ENCODE measurements at regions not wholly inside any gene's neighbourhood (a gene's known extent, or its start where the extent isn't known, plus 50 kb on each side); places are given as distances from the start of the nearest gene placed in this dataset.

DNA sequence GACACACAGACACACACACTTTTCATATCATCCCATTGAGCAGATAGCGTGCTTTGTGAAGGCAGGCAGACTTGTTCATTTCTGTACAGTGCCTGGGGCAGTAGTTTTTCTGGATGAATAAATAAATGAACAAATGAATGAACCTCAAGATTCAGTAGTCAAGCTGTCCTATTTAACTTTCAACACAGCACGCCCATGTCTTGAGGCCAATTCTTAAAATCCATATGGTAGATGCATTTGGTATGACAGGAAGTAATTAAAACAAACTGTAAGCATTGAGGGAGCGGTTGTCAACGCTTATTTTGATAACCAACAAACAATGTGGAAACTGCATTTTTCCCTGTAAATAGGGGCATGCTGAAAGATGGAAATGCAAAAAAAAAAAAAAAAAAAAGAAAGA, 80.0 kb upstream of the BNC1 start:
- peaks cover 22 to 24% of the 10 kb centered on the region in 2 donors for H3K27me3 ChIP-seq (ENCODE audit: control insufficient read depth in 2 of 2, insufficient read depth in 2 of 2, low read length in 2 of 2)
- no CpG with 5 or more reads among the region's 4 CpGs for WGBS (ENCODE audit: insufficient coverage)

DNA sequence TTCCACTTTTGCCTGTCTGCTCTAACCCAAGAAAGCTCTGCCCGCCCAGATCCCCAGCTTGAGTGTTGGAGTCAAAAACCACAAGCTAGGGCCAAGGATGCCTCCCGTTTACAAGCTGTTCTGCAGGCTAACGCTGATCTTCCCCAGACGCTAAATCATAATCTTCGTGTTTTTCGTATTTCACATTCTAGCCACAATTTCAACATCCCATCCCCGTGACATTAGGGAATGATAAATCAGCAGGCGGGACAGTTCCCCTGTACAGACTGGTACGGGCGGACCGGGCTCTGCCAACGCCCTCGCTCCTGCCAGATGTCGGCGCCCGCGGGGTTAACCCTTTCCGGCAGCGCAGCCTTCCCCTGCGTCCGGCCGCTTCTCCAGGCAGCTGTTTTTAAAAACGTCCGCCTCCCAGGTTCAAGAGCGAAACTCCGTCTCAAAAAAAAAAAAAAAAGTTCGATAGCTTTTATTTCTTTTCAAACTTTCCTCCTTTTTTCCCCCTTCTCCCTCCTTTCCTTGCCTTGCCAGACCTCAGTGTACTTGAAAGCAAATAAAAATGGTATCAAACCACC, 81.0 kb upstream of the BNC1 start:
- Histone ChIP-seq H3K4me3 (replicated peaks in 1 of 3; ENCODE audit: low read depth in 2 of 3, low read length in 3 of 3) (peak overlapping the region in 1 of 3 experiments; percentile 46), H3K27ac (ENCODE audit: low read depth in 1 of 2, low read length in 2 of 2) (no peak overlapping the region), H3K4me2 (replicated peaks; ENCODE audit: extremely low read depth, low read length, poor library complexity, severe bottlenecking) (peak overlapping the region; percentile 54), H3K9ac (ENCODE audit: insufficient read depth, low read length, poor library complexity, severe bottlenecking) (no peak overlapping the region), H3K27me3 (ENCODE audit: control insufficient read depth in 2 of 2, insufficient read depth in 2 of 2, low read length in 2 of 2) (peaks cover 23 to 24% of the 10 kb centered on the region in 2 donors), H3K9me3 (replicated peaks in 1 of 2; ENCODE audit: control insufficient read depth in 1 of 2, insufficient read depth in 1 of 2, low read length in 2 of 2) (no peaks in the 10 kb centered on the region), H3K36me3 (replicated peaks in 1 of 2; ENCODE audit: control insufficient read depth in 1 of 2, insufficient read depth in 2 of 2, low read length in 2 of 2) (no peaks in the 10 kb centered on the region), H3K4me1 (ENCODE audit: control insufficient read depth in 1 of 2, insufficient read depth in 2 of 2, low read length in 2 of 2) (peaks cover 8 to 12% of the 10 kb centered on the region in 2 donors), H3K79me2 (ENCODE audit: insufficient read depth, low read length) (no peaks in the 10 kb centered on the region), H2AFZ (ENCODE audit: insufficient read depth, low read depth, low read length, poor library complexity, severe bottlenecking) (no peak overlapping the region), H4K20me1 (ENCODE audit: insufficient read depth, low read length) (no peaks in the 10 kb centered on the region)
- WGBS (ENCODE audit: insufficient coverage), result 0% methylated on average over 27 of the region's 27 CpGs
- H3K9me3 Mint-ChIP-seq, result peaks cover 0 to 2% (median 0%) of the 10 kb centered on the region in 7 donors
- intact Hi-C loops (cut with micrococcal nuclease), result no loop called here
- peaks cover 26 to 52% (median 35%) of the 10 kb centered on the region in 3 donors for H3K27me3 Mint-ChIP-seq (ENCODE audit: low read depth in 3 of 3)
- H3K27ac Mint-ChIP-seq, result peak overlapping the region in 1 of 7 donors; percentile 73
- H3K36me3 Mint-ChIP-seq, result no peaks in the 10 kb centered on the region
- peak in 2 of 3 donors; percentile 12 to 22 for DNase-seq
- TF ChIP-seq, protein P1, sequence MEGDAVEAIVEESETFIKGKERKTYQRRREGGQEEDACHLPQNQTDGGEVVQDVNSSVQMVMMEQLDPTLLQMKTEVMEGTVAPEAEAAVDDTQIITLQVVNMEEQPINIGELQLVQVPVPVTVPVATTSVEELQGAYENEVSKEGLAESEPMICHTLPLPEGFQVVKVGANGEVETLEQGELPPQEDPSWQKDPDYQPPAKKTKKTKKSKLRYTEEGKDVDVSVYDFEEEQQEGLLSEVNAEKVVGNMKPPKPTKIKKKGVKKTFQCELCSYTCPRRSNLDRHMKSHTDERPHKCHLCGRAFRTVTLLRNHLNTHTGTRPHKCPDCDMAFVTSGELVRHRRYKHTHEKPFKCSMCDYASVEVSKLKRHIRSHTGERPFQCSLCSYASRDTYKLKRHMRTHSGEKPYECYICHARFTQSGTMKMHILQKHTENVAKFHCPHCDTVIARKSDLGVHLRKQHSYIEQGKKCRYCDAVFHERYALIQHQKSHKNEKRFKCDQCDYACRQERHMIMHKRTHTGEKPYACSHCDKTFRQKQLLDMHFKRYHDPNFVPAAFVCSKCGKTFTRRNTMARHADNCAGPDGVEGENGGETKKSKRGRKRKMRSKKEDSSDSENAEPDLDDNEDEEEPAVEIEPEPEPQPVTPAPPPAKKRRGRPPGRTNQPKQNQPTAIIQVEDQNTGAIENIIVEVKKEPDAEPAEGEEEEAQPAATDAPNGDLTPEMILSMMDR (IDR thresholded peaks at IDR 0.05), result no peak
- peak overlapping the region; percentile 43 to 81 for H3K4me3 Mint-ChIP-seq
- peaks cover 14% of the 10 kb centered on the region for H3K4me1 Mint-ChIP-seq

More for the DNA sequence above, 80.0 kb upstream of the BNC1 start:
- H3K4me1 Mint-ChIP-seq, result peaks cover 14% of the 10 kb centered on the region
- Histone ChIP-seq H4K20me1 (ENCODE audit: insufficient read depth, low read length) (no peaks in the 10 kb centered on the region), H3K36me3 (replicated peaks in 1 of 2; ENCODE audit: control insufficient read depth in 1 of 2, insufficient read depth in 2 of 2, low read length in 2 of 2) (no peaks in the 10 kb centered on the region), H3K27ac (ENCODE audit: low read depth in 1 of 2, low read length in 2 of 2) (no peak overlapping the region), H3K9me3 (replicated peaks in 1 of 2; ENCODE audit: control insufficient read depth in 1 of 2, insufficient read depth in 1 of 2, low read length in 2 of 2) (no peaks in the 10 kb centered on the region), H3K4me2 (replicated peaks; ENCODE audit: extremely low read depth, low read length, poor library complexity, severe bottlenecking) (no peak overlapping the region), H2AFZ (ENCODE audit: insufficient read depth, low read depth, low read length, poor library complexity, severe bottlenecking) (no peak overlapping the region), H3K9ac (ENCODE audit: insufficient read depth, low read length, poor library complexity, severe bottlenecking) (no peak overlapping the region), H3K79me2 (ENCODE audit: insufficient read depth, low read length) (no peaks in the 10 kb centered on the region), H3K4me1 (ENCODE audit: control insufficient read depth in 1 of 2, insufficient read depth in 2 of 2, low read length in 2 of 2) (peaks cover 8 to 12% of the 10 kb centered on the region in 2 donors), H3K4me3 (replicated peaks in 1 of 3; ENCODE audit: low read depth in 2 of 3, low read length in 3 of 3) (no peak overlapping the region)
- H3K27ac Mint-ChIP-seq, result no peak overlapping the region
- no peak for DNase-seq
- no peaks in the 10 kb centered on the region for H3K36me3 Mint-ChIP-seq
- TF ChIP-seq, protein P1 (IDR thresholded peaks at IDR 0.05), result no peak
- peaks cover 26 to 52% (median 35%) of the 10 kb centered on the region in 3 donors for H3K27me3 Mint-ChIP-seq (ENCODE audit: low read depth in 3 of 3)
- peaks cover 0 to 2% (median 0%) of the 10 kb centered on the region in 7 donors for H3K9me3 Mint-ChIP-seq
- intact Hi-C loops (cut with micrococcal nuclease), result no loop called here
- H3K4me3 Mint-ChIP-seq, result peak overlapping the region in 1 of 2 donors; percentile 30

Measured in CD14-positive monocyte (primary cell).